ENCODE measurements at regions not wholly inside any gene's neighbourhood (a gene's known extent, or its start where the extent isn't known, plus 50 kb on each side); places are given as distances from the start of the nearest gene placed in this dataset.

DNA sequence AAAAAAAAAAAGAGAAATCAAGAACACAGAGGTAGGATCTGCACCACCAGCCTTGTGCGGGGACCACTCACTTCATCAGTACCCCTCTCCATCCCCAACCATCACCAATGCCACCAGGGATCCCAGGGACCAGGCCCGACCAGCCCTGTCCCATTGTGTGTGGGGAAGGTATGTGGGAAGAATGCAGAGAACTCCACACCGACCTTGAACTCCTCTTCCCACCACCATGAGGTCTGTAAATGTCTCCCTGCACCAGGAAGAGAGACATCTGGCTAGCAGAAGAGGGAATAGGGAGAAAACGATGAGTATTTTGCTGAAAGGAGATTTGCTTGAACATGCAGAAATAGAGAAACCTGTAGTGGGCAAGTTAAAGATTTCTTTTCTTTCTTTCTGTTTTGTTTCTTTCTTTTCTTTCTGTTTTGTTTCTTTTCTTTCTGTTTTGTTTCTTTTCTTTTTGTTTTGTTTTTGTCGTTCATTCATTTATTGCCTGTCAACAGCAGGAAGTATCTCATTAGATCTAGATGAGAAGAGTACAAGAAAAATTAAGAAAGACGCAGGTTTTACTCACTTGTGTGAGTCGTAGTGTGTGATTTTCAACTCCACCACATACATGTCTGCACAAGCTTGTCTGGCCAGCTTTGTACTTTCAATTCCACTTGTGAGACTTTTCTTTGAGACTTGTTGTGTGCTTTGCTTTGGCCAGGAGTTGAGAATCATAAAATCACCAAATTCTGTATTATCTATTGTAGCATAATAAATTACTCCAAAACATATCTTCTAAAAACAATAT lies 179.8 kb upstream of the HAAO start:
- TF ChIP-seq, protein P1, sequence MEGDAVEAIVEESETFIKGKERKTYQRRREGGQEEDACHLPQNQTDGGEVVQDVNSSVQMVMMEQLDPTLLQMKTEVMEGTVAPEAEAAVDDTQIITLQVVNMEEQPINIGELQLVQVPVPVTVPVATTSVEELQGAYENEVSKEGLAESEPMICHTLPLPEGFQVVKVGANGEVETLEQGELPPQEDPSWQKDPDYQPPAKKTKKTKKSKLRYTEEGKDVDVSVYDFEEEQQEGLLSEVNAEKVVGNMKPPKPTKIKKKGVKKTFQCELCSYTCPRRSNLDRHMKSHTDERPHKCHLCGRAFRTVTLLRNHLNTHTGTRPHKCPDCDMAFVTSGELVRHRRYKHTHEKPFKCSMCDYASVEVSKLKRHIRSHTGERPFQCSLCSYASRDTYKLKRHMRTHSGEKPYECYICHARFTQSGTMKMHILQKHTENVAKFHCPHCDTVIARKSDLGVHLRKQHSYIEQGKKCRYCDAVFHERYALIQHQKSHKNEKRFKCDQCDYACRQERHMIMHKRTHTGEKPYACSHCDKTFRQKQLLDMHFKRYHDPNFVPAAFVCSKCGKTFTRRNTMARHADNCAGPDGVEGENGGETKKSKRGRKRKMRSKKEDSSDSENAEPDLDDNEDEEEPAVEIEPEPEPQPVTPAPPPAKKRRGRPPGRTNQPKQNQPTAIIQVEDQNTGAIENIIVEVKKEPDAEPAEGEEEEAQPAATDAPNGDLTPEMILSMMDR (conservative IDR thresholded peaks at IDR 0.05; ENCODE audit: low read depth, low read length) = no peak
- DNase-seq (ENCODE audit: low read depth) = peak; percentile 57
- H3K4me3 ChIP-seq (ENCODE audit: low read depth, low read length) = no peak overlapping the region

DNA sequence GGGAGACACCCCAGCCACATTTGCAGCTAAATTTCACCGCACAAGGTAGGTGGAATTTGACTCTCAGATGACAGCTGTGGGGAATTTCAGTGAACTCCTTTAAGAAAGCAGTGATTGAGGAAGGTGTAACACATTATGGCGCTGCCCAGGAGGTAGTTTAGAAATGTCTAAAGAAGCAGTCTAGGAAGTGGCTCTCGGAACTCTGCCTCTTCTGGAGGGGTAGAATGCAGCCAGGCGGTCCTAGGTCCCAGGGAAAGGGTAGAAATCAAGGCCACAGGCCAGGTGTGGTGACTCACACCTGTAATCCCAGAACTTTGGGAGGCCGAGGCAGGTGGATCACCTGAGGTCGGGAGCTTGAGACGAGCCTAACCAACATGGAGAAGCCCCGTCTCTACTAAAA lies 179.0 kb upstream of the HAAO start:
- no peak for DNase-seq (ENCODE audit: low read depth)
- TF ChIP-seq, protein P1 (conservative IDR thresholded peaks at IDR 0.05; ENCODE audit: low read depth, low read length) = no peak
- H3K4me3 ChIP-seq (ENCODE audit: low read depth, low read length) = no peak overlapping the region

DNA sequence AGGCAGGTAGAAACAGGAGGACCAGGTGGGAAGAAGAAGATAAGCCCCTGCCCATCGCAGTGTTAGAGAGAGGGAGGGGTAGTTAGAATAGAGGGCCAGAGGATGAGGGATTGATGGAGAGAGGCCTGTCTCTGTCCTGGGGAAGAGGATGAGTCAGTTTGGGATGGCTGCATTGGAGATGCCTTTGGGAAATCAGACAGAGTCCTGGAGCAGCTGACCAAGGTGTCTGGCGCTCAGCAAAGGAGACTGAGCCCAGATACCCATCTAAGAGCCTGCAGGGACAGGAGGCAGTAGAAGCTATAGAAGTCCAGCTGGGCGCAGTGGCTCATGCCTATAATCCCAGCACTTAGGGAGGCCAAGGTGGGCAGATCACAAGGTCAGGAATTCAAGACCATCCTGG lies 177.8 kb upstream of the HAAO start:
- no peak for DNase-seq (ENCODE audit: low read depth)
- no peak overlapping the region for H3K4me3 ChIP-seq (ENCODE audit: low read depth, low read length)
- TF ChIP-seq, protein P1 (conservative IDR thresholded peaks at IDR 0.05; ENCODE audit: low read depth, low read length) = no peak

DNA sequence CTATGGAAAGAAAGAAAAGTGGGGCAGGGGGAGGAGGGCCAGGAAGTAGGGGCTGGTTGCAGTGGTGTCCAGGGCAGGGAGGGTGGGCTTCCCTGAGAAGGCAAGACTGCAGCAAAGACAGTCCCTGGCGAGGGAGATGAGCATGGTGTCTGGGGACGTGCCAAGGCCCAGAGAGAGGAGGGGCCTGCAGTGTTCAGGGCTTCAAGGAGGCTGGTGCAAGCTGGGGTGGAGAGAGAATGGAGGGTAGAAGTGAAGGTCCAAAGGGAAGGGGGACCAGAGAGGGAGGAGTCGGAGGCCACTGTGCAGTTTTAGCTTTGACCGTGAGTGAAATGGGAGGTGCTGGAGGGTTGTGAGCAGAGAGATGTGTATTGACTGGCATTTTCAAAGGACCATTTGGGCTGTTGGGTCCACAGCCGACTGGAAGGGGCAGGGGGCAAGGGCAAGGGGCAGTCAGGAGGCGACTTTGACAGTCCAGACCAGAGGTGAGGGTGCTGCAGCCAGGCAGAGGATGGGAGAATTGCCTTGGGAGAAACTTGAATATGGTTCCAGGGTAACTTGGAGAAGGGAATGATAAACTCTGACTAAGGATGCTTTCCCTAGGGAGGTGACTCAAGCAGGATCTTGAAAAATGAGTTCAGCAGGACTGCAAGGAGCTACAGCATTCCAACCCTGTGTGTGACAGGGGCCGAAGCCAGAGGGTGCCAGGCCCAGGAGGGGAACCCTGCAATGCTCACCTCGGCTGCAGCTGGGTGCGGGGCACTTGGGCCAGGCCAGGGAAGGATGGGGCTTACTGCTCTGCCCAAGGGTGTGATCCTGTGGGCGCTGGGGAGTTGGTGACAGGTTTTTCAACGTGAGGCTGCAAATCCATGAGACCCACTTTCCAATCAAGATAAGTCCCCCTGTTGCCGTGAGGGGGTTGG lies 177.1 kb upstream of the HAAO start:
- TF ChIP-seq, protein P1 (conservative IDR thresholded peaks at IDR 0.05; ENCODE audit: low read depth, low read length) = no peak
- DNase-seq (ENCODE audit: low read depth) = peak; percentile 61
- H3K4me3 ChIP-seq (ENCODE audit: low read depth, low read length) = no peak overlapping the region

DNA sequence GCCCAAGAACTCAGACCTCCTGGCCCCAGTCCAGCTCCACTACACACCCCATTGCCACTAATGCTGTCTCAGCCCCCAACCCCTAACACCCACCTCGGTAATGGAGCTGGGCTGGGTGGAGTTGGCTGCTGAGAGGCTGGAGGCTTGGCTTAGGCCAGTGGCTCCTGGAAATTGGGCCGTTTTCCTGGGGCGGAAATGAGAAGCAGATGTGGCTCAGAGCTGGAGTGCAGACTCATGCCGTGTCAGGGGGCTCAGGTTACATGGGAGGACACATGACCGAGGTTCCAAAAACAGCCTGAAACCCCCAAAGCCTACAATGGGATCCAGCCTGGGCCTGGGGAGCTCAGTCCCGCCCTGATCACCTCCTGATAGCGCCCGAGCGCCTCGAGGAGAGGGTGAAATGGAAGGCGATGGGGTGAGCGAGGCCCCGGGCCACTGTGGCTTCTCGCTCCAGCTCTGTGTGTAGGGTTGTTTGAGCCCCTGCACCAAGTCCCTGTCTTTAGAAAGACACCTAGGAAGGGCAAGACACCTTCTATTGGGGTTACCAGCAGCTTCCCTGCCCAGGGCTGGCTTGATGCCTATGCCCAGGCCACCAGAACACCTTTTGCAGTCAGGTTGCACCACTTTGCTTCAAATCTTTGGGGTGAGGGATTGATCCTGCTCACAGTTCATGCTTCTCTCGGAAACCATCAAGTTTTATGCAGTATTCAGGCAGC lies 175.7 kb upstream of the HAAO start:
- peak; percentile 84 for DNase-seq (ENCODE audit: low read depth)
- TF ChIP-seq, protein P1 (conservative IDR thresholded peaks at IDR 0.05; ENCODE audit: low read depth, low read length) = no peak
- H3K4me3 ChIP-seq (ENCODE audit: low read depth, low read length) = no peak overlapping the region

DNA sequence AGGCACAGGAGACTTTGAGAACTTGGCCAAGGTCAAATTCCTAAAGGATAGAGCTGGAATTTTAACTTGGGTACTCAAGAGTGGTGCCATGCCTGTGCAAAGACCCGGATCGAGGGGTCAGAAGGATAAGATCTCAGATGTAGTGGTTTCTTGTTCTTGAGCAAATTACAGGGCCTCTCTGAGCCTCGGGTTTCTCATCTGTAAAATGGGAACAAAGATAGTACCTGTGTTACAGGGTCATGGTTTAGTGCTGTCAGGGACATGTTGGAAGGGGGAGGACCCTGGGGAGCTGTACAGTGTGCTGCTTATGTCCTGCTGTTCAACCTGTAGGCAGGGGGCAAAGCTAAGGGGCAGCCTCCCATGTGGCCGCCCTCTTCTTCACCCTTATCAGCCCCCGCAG lies 173.5 kb upstream of the HAAO start:
- no peak for DNase-seq (ENCODE audit: low read depth)
- H3K4me3 ChIP-seq (ENCODE audit: low read depth, low read length) = no peak overlapping the region
- TF ChIP-seq, protein P1 (conservative IDR thresholded peaks at IDR 0.05; ENCODE audit: low read depth, low read length) = no peak

Measured in choroid plexus epithelial cell (primary cell).